Kidney tubule cell (primary cell): ENCODE measurements at regions not wholly inside any gene's neighbourhood (a gene's known extent, or its start where the extent isn't known, plus 50 kb on each side); places are given as distances from the start of the nearest gene placed in this dataset.

Experiments used
- DNase-seq: peaks from one replicate; pipeline ENCODE4 v3.0.0-alpha.2; 2018; ENCODE audit warnings: low spot score

DNA sequence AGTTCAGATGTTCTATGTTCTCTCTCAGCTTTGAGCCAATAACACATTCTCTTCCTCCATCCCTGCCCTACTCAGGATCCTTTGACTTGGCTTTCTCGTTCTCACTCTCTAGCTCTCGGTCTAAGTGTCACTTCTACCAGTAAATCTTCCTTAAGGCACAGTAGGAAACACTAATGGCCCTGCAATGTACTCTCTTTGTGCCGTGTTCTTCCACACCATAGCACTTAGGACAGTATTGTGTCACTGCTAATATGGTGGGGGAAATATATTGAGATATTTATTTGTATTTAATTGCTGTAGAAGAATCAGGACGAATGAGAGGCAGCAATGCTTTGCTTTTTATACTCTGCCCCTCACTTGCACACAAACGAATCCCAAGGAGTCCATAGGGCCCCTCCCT lies 493.1 kb downstream of the SHISA9 start:
- no peak for DNase-seq

DNA sequence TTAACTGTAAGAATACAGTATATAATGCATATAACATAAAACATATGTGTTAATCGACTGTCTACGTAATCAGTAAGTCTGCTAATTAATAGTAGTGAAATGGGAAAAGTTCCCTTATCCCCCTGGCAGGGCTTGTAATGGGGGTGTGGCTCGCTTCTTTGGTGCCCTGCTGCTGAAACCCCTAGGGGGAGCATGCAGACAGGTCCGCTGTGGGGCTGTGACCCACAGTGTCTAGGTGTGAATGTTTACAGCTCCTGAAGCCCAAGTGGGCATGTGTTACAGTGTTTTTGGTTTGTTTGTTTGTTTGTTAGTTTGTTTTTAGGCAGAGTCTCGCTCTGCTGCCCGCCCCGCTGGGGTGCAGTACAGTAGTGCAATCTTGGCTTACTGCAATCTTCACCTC lies 495.7 kb downstream of the SHISA9 start:
- DNase-seq: no peak

GRCh38 chr16:13401641-13402040 lies 500.2 kb downstream of the SHISA9 start:
- DNase-seq: peak; percentile 96

DNA sequence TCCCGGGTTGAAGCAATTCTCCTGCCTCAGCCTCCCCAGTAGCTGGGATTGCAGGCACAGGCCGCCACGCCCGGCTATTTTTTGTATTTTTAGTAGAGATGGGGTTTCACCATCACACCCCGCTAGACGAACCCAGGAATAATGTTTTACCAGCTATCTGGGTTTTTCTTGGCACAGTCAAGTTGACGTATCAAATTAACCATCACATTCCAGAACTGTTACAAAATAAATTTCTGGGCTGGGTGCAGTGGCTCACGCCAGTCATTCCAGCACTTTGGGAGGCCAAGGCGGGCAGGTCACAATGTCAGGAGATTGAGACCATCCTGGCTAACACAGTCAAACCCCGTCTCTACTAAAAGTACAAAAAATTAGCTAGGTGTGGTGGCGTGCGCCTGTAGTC lies 501.2 kb downstream of the SHISA9 start:
- DNase-seq: peak; percentile 92

GRCh38 chr16:13403326-13403725 lies 501.9 kb downstream of the SHISA9 start:
- DNase-seq: no peak

DNA sequence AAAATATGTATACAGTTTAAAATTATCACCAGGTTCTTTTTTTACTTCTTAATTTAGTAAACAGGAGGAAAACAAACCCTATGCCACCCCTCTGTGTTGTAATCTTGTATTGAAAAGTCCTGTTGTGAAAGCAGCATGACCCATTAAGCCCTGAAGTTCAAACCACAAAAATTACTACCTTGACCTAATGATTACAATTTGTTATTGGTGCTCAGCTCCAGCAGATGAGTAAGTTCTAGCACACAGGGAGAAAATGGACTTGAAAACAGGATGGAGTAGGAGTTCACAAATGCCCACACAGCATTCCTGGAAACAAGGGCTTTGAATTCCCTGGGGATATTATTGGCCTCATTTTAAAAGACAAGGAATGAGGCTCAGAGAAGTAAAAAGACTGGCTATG lies 505.8 kb upstream of the ERCC4 start:
- peak; percentile 51 for DNase-seq

GRCh38 chr16:13419589-13419988 lies 500.4 kb upstream of the ERCC4 start:
- DNase-seq: no peak

DNA sequence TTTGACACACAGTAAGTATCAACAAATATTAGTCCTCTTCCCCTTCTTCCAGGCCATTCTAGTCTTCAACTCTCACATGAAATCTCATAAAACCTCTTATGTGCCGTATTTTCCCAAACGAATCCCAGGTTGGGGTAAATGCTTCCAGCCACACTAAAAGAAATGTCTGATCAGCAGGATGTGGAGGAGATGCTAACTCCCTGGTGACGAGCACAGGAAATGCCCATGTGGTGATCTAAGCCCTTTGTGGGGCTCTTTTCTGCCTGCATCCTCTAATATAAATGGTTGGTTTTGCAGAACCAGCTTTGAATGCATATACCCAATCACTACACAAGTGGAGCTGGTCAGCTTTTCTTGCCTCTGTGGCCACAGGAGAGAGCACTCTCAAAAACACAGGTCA lies 498.2 kb upstream of the ERCC4 start:
- peak; percentile 83 for DNase-seq

DNA sequence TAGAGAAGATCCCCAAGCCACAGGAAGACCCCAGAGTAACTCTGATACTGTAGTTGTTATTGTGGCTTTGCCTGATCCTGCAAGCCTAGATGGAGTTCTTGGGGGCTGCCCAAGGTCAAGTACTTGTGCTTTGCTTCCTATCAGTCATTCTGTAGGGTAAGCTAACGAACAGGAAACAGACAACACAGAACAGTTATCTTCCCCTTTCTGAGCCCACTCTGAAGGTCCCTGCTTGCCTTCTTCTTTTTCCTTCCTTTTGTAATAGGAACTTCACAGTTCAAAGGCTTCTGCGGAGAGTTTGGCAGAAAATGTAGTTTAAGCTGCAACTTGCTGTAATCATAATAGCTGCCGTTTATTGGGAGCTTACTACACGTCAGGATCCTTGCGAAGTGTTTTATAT lies 494.1 kb upstream of the ERCC4 start:
- DNase-seq: no peak

- DNase-seq: no peak
These were observed 493.7 kb upstream of the ERCC4 start for GRCh38 chr16:13426269-13426668.

DNA sequence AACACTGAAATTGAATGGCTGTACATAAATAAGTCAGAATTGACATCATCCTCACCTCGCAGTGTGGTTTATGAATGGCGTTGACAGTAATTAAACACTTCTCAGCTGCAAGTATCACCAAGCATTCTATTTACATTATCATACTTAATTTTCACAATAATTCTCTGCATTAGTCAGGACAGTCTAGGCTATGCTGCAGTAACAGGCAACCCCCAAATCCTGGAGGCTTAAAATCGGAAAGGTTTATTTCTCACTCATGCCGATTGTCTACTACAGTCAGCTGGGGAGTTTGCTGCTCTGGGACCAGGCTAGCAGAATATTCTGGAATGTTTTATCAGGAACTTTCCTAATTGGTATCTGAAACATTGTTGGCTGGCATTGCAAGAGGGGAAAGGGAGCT lies 493.2 kb upstream of the ERCC4 start:
- no peak for DNase-seq

DNA sequence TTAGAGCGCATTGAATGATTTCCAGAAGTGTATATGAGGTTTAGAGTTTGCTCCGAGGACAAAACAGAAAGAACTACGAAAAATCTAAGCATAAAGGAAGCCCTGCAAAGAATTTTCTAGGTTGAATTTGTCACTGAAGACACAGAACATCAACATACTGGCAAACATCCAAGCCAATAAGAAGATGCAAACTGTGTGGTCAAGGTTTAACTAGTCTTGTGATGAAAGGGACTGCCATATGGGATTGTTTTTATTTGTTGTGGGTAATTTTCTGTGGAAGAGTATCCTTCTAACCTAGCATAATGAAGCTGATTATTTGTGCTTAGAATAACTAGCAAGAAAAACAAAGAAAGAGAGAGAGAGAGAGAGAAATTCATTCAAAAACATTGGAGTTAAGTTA lies 492.0 kb upstream of the ERCC4 start:
- no peak for DNase-seq

DNA sequence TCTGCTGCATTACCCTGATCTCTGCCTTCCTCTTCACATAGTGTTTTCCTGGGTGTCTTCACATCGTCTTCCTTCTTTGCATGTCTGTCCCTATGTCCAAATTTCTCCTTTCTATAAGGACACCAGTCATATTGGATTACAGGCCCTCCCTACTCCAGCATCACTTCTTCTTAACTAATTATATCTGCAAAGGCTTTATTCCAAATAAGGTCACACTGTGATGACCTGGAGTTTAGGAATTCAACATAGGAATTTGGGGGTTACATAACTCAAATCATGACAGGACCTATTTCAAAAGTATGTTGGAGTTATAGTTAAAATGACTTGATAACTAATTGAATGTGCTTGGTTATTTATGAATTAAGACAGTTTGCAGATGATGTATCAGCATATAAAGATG lies 490.5 kb upstream of the ERCC4 start:
- peak; percentile 56 for DNase-seq

- peak; percentile 64 for DNase-seq
These were observed 484.5 kb upstream of the ERCC4 start for GRCh38 chr16:13435415-13435814.

DNA sequence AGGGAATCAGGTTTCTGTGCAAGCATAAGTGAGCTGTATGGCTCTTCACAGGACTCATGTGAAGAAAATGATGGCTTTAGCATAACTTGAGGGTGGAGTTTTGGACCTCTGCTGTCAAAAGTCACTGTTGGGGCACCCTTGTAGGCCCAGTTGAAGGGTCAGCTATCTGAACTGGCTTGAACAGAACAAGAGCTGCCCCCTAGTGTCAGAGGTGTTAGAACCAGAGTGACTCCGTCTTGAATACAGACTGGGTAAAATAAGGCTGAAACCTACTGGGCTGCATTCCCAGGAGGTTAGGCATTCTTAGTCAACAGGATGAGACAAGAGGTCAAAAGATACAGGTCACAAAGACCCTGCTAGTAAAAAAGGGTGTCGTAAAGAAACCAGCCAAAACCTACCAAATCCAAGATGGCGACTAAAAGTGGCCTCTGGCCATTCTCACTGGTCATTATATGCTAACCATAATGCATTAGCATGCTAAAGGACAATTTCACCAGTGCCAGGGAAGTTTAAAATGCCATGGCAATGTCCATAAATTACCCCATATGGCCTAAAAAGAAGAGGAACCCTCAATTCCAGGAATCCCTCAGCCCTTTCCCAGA lies 484.0 kb upstream of the ERCC4 start:
- peak; percentile 86 for DNase-seq

DNA sequence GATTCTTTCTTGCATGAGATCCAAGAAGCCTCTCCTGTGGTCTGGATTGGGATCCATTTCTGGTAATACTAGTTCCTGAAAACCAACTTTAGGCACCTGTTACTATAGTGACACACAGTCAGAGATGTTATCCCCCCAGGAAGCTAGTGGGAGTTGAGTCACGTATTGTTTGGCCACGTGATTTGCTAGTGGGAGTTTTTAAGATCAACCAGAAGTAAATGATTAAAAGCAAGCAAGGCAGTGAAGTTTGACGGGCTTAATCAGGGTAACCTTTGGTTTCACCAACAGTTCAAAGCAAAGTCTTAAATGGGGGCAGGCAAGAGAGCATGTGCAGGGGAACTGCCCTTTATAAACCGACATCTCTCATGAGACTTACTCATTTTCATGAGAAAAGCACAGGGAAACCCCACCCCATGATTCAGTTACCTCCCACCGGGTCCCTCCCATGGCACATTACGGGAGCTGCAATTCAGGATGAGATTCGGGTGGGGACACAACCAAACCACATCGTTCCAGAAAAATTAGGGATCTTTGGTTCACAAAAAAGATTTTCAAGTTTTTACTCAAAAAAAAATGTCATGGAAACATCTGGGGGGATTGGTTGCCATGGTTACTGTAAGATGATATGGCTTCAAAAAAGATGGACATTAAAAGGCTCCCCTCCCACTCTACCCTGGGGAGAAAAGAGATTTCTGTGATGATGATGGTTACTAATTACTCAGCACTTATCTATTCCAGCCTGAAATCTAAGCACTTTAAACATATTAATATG lies 483.1 kb upstream of the ERCC4 start:
- peak; percentile 100 for DNase-seq

DNA sequence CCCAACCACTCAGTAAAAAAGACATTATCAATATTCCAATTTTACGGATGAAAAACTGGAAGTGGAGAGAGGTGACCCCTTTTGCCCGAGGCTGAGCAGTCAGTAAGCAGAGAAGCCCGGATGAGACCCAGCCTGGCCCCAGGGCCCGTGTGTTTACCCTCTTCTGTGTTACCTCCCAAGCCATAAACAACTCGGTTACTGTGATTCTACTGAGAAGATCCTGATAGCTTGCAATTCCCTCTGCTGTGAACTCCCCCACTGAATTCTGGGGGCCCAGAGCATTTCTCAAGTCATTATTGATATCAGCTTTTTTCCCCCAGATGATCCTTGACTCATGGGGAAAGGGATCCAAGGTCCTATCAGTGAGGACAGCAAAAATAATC lies 482.6 kb upstream of the ERCC4 start:
- no peak for DNase-seq

- no peak for DNase-seq
These were observed 481.9 kb upstream of the ERCC4 start for GRCh38 chr16:13438064-13438463.

DNA sequence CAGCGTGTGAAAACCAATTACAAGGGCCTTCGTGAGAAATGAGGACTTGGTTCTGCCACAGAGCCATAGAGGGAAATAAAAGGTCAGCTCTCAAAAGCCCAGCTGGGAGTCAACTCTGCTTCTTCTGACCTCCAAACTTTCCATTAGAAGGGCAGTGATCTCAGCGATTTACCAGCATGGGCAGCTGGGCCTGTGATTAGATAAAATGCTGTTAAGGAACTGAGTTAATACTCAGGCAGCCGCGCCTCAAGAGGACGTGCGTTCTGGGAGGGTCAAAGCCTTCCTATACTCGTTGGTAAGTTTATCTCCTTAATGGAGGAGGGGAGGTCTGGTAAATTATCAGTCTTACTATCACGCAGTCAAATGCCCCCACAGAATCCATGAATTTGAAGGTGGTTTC lies 480.2 kb upstream of the ERCC4 start:
- no peak for DNase-seq

GRCh38 chr16:13441675-13442074 lies 478.3 kb upstream of the ERCC4 start:
- no peak for DNase-seq

DNA sequence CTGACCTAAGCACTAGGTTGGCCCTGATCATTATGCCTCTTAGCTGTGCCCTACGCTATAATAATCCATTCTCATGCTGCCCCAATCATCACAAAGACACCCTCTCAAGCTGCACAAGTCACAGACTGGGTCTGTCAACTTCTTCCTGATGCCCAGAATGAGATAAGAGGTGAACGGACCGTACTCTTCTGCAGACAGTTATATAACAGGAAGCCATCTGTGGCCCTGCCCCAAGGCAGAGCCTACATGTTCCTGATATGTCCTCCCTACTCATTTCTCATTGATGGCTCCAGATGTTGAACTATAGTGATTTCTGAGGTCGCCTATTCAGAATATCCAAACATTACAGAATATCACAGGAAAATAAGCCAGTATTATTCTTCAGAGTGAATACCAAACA lies 471.6 kb upstream of the ERCC4 start:
- no peak for DNase-seq

DNA sequence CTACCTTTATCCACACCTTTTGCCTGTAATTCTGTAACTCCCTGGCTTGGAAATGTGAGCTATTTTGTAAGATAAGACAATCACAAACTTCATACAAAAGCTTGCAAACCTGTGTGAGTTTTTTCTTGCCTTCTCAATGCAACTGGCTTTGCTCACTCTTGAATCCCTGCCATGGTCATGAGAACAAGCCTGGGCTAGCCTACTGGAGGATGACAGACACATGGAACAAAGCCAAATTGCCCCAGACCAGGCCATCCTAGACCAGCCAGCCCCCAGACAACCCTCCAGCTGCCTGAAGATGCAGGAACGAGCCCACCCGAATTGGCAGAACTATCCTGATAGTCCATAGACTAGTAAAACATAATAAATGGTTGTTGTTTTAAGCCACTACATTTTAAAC lies 466.6 kb upstream of the ERCC4 start:
- DNase-seq: peak; percentile 69

DNA sequence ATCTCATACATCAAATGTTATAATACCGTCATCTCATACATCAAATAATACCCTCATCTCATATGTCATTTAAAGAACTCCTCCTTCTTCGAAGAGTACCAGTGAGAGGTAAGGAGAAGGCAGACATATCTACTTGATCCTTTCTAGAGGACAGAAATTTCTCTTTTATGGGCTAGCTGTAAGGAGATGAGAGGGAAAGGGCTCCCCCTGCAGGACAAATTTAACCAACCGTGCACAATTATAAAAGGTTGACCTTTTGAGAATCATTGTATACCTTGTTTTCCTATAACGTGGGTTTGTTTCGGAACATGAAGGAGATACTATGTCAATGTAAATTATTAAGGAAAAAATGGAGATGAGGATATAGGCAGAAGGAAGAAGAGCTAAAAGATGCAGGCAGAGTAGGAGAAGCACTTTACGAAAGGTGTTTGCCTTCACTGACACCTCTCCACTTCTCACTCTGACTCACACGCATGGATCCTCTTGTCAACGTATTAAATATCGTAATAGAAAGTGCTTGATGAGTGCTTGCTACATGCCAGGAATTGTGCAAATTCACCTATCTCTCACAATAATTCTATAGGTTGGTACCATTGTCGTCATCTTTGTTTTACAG lies 465.9 kb upstream of the ERCC4 start:
- DNase-seq: peak; percentile 66

GRCh38 chr16:13463619-13464018 lies 456.3 kb upstream of the ERCC4 start:
- no peak for DNase-seq
